DND-41 (cell line): ENCODE measurements at regions not wholly inside any gene's neighbourhood (a gene's known extent, or its start where the extent isn't known, plus 50 kb on each side); places are given as distances from the start of the nearest gene placed in this dataset.

Experiments used
- ATAC-seq: fragments of 200-7000 bp; cut with Tn5 transposase; 3 replicates; pipeline ENCODE4 v1.9.1; 2021; ENCODE audit warnings: low read depth; ENCODE audit not compliant: insufficient read depth
- DNase-seq: peaks from one replicate; pipeline ENCODE4 v3.0.0-alpha.2; 2020
- H2AFZ ChIP-seq: 2 replicates; pipeline ENCODE4 v1.6.0; 2012; ENCODE audit warnings: low read depth, low read length
- H3K27ac ChIP-seq: 2 replicates; pipeline ENCODE4 v1.5.1; 2012; ENCODE audit warnings: low read length, inconsistent platforms
- H3K27me3 ChIP-seq: fragments of 200-600 bp; sonication (generic); 2 replicates; pipeline ENCODE4 v1.6.0; 2012; ENCODE audit warnings: low read length, mild to moderate bottlenecking, inconsistent platforms; ENCODE audit not compliant: insufficient read depth, poor library complexity
- H3K36me3 ChIP-seq: 2 replicates; pipeline ENCODE4 v1.5.1; 2012; ENCODE audit warnings: low read length, inconsistent platforms; ENCODE audit not compliant: insufficient read depth
- H3K4me1 ChIP-seq: 2 replicates; pipeline ENCODE4 v1.5.1; 2012; ENCODE audit warnings: mild to moderate bottlenecking, low read length; ENCODE audit not compliant: insufficient read depth
- H3K4me2 ChIP-seq: 2 replicates; pipeline ENCODE4 v1.6.0; 2012; ENCODE audit warnings: mild to moderate bottlenecking, moderate library complexity, low read length, inconsistent platforms; ENCODE audit not compliant: insufficient read depth
- H3K4me3 ChIP-seq, 2 experiments: fragments of 200-600 bp in 1 of 2; shearing (Covaris generic) in 1 of 2; 2 replicates each; pipeline ENCODE4 v1.5.1; 2012 to 2016; ENCODE audit warnings: inconsistent platforms in 2 of 2, low read length in 2 of 2, mild to moderate bottlenecking in 2 of 2, low read depth in 1 of 2, moderate library complexity in 1 of 2
- H3K79me2 ChIP-seq: 2 replicates; pipeline ENCODE4 v1.6.0; 2012; ENCODE audit warnings: low read length, inconsistent platforms; ENCODE audit not compliant: insufficient read depth
- H3K9ac ChIP-seq: 2 replicates; pipeline ENCODE4 v1.6.0; 2012; ENCODE audit warnings: low read depth, mild to moderate bottlenecking, inconsistent platforms, low read length, moderate library complexity
- H3K9me3 ChIP-seq: 2 replicates; pipeline ENCODE4 v1.5.1; 2012; ENCODE audit warnings: low read length, moderate library complexity, mild to moderate bottlenecking, inconsistent platforms; ENCODE audit not compliant: insufficient read depth, severe bottlenecking
- H4K20me1 ChIP-seq: 2 replicates; pipeline ENCODE4 v1.6.0; 2012; ENCODE audit warnings: low read length; ENCODE audit not compliant: insufficient read depth
- CTCF ChIP-seq: IDR thresholded peaks from 2 replicates; pipeline ENCODE4 v1.5.1; 2012; ENCODE audit warnings: borderline replicate concordance, low read length, moderate library complexity, mild to moderate bottlenecking; ENCODE audit not compliant: poor library complexity, severe bottlenecking; ENCODE audit errors: extremely low read depth
- EZH2 ChIP-seq: IDR thresholded peaks from 3 replicates; pipeline ENCODE4 v1.6.1; 2012; ENCODE audit warnings: borderline replicate concordance, low read depth, mild to moderate bottlenecking, moderate library complexity, low read length, inconsistent platforms; ENCODE audit not compliant: severe bottlenecking

GRCh38 chr13:47239025-47239424 lies 342.2 kb upstream of the HTR2A start:
- no peaks in the 10 kb centered on the region for H3K79me2 ChIP-seq
- H3K9me3 ChIP-seq: no peaks in the 10 kb centered on the region
- no peak for TF ChIP-seq CTCF
- TF ChIP-seq EZH2: no peak
- DNase-seq (no peak), ATAC-seq (no peak)
- no peaks in the 10 kb centered on the region for H3K4me1 ChIP-seq
- H3K4me3 ChIP-seq: no peak overlapping the region
- H4K20me1 ChIP-seq: no peaks in the 10 kb centered on the region
- no peak overlapping the region for H2AFZ ChIP-seq
- no peak overlapping the region for H3K27ac ChIP-seq
- H3K27me3 ChIP-seq: no peaks in the 10 kb centered on the region
- H3K4me2 ChIP-seq: no peak overlapping the region
- H3K9ac ChIP-seq: no peak overlapping the region
- H3K36me3 ChIP-seq: no peaks in the 10 kb centered on the region

GRCh38 chr13:47237571-47237970 lies 340.7 kb upstream of the HTR2A start:
- TF ChIP-seq EZH2 (no peak), CTCF (no peak)
- Histone ChIP-seq H3K36me3 (no peaks in the 10 kb centered on the region), H2AFZ (no peak overlapping the region), H3K27me3 (no peaks in the 10 kb centered on the region), H3K9ac (no peak overlapping the region), H4K20me1 (no peaks in the 10 kb centered on the region), H3K4me3 (no peak overlapping the region), H3K79me2 (no peaks in the 10 kb centered on the region), H3K4me1 (no peaks in the 10 kb centered on the region), H3K4me2 (no peak overlapping the region), H3K9me3 (no peaks in the 10 kb centered on the region), H3K27ac (no peak overlapping the region)
- ATAC-seq (no peak), DNase-seq (no peak)

- ATAC-seq (no peak), DNase-seq (no peak)
- H3K4me3 ChIP-seq: no peak overlapping the region
- no peak overlapping the region for H3K27ac ChIP-seq
- no peaks in the 10 kb centered on the region for H3K27me3 ChIP-seq
- no peak overlapping the region for H3K9ac ChIP-seq
- TF ChIP-seq CTCF (no peak), EZH2 (no peak)
- no peaks in the 10 kb centered on the region for H3K4me1 ChIP-seq
- H3K4me2 ChIP-seq: no peak overlapping the region
- no peaks in the 10 kb centered on the region for H4K20me1 ChIP-seq
- no peaks in the 10 kb centered on the region for H3K79me2 ChIP-seq
- H2AFZ ChIP-seq: no peak overlapping the region
- H3K9me3 ChIP-seq: no peaks in the 10 kb centered on the region
- no peaks in the 10 kb centered on the region for H3K36me3 ChIP-seq
These were observed 336.9 kb upstream of the HTR2A start for GRCh38 chr13:47233734-47234133.

GRCh38 chr13:47232516-47232915 lies 335.7 kb upstream of the HTR2A start:
- H3K36me3 ChIP-seq: no peaks in the 10 kb centered on the region
- no peak overlapping the region for H3K27ac ChIP-seq
- H4K20me1 ChIP-seq: no peaks in the 10 kb centered on the region
- TF ChIP-seq CTCF: no peak
- no peak for TF ChIP-seq EZH2
- H3K4me1 ChIP-seq: no peaks in the 10 kb centered on the region
- DNase-seq: no peak
- H3K9me3 ChIP-seq: no peaks in the 10 kb centered on the region
- H3K79me2 ChIP-seq: no peaks in the 10 kb centered on the region
- no peak overlapping the region for H2AFZ ChIP-seq
- ATAC-seq: no peak
- no peaks in the 10 kb centered on the region for H3K27me3 ChIP-seq
- no peak overlapping the region for H3K4me3 ChIP-seq
- no peak overlapping the region for H3K4me2 ChIP-seq
- no peak overlapping the region for H3K9ac ChIP-seq
